H9 (cell line): ENCODE measurements at regions not wholly inside any gene's neighbourhood (a gene's known extent, or its start where the extent isn't known, plus 50 kb on each side); places are given as distances from the start of the nearest gene placed in this dataset.

Experiments used
- DNase-seq: peaks from one replicate; pipeline ENCODE4 v3.0.0-alpha.2; 2017
- H2AFZ ChIP-seq: one replicate; pipeline ENCODE4 v1.6.1; 2013; ENCODE audit warnings: mild to moderate bottlenecking, low read length, control low read depth, moderate library complexity
- H2AK5ac ChIP-seq: 2 replicates; pipeline ENCODE4 v1.6.1; 2013; ENCODE audit warnings: low read length, control low read depth, mixed read lengths; ENCODE audit not compliant: insufficient read length
- H2BK120ac ChIP-seq: one replicate; pipeline ENCODE4 v1.6.1; 2013; ENCODE audit warnings: low read depth, mild to moderate bottlenecking, low read length, control low read depth, inconsistent platforms; ENCODE audit not compliant: poor library complexity, severe bottlenecking
- H2BK12ac ChIP-seq: 2 replicates; pipeline ENCODE4 v1.6.1; 2013; ENCODE audit warnings: low read length, control low read depth, mixed read lengths, low read depth; ENCODE audit not compliant: insufficient read length
- H2BK15ac ChIP-seq: 2 replicates; pipeline ENCODE4 v1.6.1; 2013; ENCODE audit warnings: low read depth, low read length, control low read depth
- H2BK20ac ChIP-seq: one replicate; pipeline ENCODE4 v1.6.1; 2013; ENCODE audit warnings: low read depth, mild to moderate bottlenecking, low read length, control low read depth, inconsistent platforms; ENCODE audit not compliant: poor library complexity, severe bottlenecking
- H2BK5ac ChIP-seq: 2 replicates; pipeline ENCODE4 v1.6.1; 2013; ENCODE audit warnings: low read length, control low read depth, mixed read lengths; ENCODE audit not compliant: insufficient read length
- H3K14ac ChIP-seq: 2 replicates; pipeline ENCODE4 v1.6.1; 2013; ENCODE audit warnings: low read length, control low read depth; ENCODE audit not compliant: insufficient read depth
- H3K18ac ChIP-seq: 2 replicates; pipeline ENCODE4 v1.6.1; 2013; ENCODE audit warnings: low read depth, mild to moderate bottlenecking, mixed read lengths, low read length, control low read depth; ENCODE audit not compliant: insufficient read length
- H3K23ac ChIP-seq: 2 replicates; pipeline ENCODE4 v1.6.1; 2013; ENCODE audit warnings: low read length, control low read depth, mixed read lengths, low read depth; ENCODE audit not compliant: insufficient read length
- H3K23me2 ChIP-seq: 2 replicates; pipeline ENCODE4 v1.6.1; 2013; ENCODE audit warnings: low read depth, mild to moderate bottlenecking, mixed read lengths, low read length, control low read depth; ENCODE audit not compliant: insufficient read length, poor library complexity, severe bottlenecking
- H3K27ac ChIP-seq: 2 replicates; pipeline ENCODE4 v1.5.1; 2013; ENCODE audit warnings: low read length, control low read depth, mixed read lengths, low read depth; ENCODE audit not compliant: insufficient read length
- H3K27me3 ChIP-seq: 2 replicates; pipeline ENCODE4 v1.6.1; 2013; ENCODE audit warnings: low read length, control low read depth, inconsistent platforms; ENCODE audit not compliant: insufficient read depth
- H3K4ac ChIP-seq: 2 replicates; pipeline ENCODE4 v1.6.1; 2013; ENCODE audit warnings: low read depth, mild to moderate bottlenecking, control low read depth, inconsistent platforms, low read length, moderate library complexity
- H3K4me1 ChIP-seq: 2 replicates; pipeline ENCODE4 v1.6.1; 2013; ENCODE audit warnings: low read length, control low read depth, inconsistent platforms; ENCODE audit not compliant: insufficient read depth
- H3K4me2 ChIP-seq: 2 replicates; pipeline ENCODE4 v1.6.1; 2013; ENCODE audit warnings: low read length, control low read depth, mixed read lengths; ENCODE audit not compliant: insufficient read length, insufficient read depth
- H3K56ac ChIP-seq: 2 replicates; pipeline ENCODE4 v1.6.1; 2013; ENCODE audit warnings: low read depth, mild to moderate bottlenecking, mixed read lengths, low read length, control low read depth; ENCODE audit not compliant: insufficient read length
- H3K79me1 ChIP-seq: 2 replicates; pipeline ENCODE4 v1.6.1; 2013; ENCODE audit warnings: low read depth, mild to moderate bottlenecking, moderate library complexity, low read length, control low read depth, inconsistent platforms; ENCODE audit not compliant: insufficient read depth, poor library complexity, severe bottlenecking
- H3K79me2 ChIP-seq: 2 replicates; pipeline ENCODE4 v1.6.1; 2013; ENCODE audit warnings: low read length, control low read depth, inconsistent platforms; ENCODE audit not compliant: insufficient read depth
- H3K9ac ChIP-seq: 2 replicates; pipeline ENCODE4 v1.6.1; 2013; ENCODE audit warnings: low read length, control low read depth, mixed read lengths; ENCODE audit not compliant: insufficient read length; ENCODE audit errors: extremely low read depth
- H3K9me3 ChIP-seq: one replicate; pipeline ENCODE4 v1.6.1; 2013; ENCODE audit warnings: low read depth, low read length, inconsistent platforms; ENCODE audit not compliant: control insufficient read depth
- H3T11ph ChIP-seq: one replicate; pipeline ENCODE4 v1.6.1; 2013; ENCODE audit warnings: mild to moderate bottlenecking, low read length, control low read depth, inconsistent platforms
- H4K20me1 ChIP-seq: one replicate; pipeline ENCODE4 v1.6.1; 2013; ENCODE audit not compliant: control insufficient read depth, insufficient read length, insufficient read depth
- H4K5ac ChIP-seq: 2 replicates; pipeline ENCODE4 v1.6.1; 2013; ENCODE audit warnings: low read depth, mild to moderate bottlenecking, mixed read lengths, low read length, control low read depth; ENCODE audit not compliant: insufficient read length
- H4K8ac ChIP-seq: replicated peaks from 2 replicates; pipeline ENCODE4 v1.6.1; 2013; ENCODE audit warnings: low read length, control low read depth, mixed read lengths, low read depth; ENCODE audit not compliant: insufficient read length
- H4K91ac ChIP-seq: 2 replicates; pipeline ENCODE4 v1.6.1; 2013; ENCODE audit warnings: low read depth, mild to moderate bottlenecking, moderate library complexity, mixed read lengths, low read length, control low read depth; ENCODE audit not compliant: insufficient read length
- H3K27ac Mint-ChIP-seq, 3 experiments: 2 replicates in 2 of 3; 3 replicates in 1 of 3; pipeline ENCODE4 v1.8.0; 2020 to 2021; ENCODE audit warnings: mixed read lengths in 3 of 3, mild to moderate bottlenecking in 1 of 3, moderate library complexity in 1 of 3
- H3K27me3 Mint-ChIP-seq: 2 replicates; pipeline ENCODE4 v1.8.0; 2021; ENCODE audit warnings: low read depth, mild to moderate bottlenecking, moderate library complexity, mixed read lengths
- H3K36me3 Mint-ChIP-seq, 3 experiments: 2 replicates in 2 of 3; 3 replicates in 1 of 3; pipeline ENCODE4 v1.8.0; 2020 to 2021; ENCODE audit warnings: low read depth in 3 of 3, mixed read lengths in 3 of 3; ENCODE audit not compliant: insufficient read depth in 1 of 3
- H3K4me1 Mint-ChIP-seq, 2 experiments: 2 replicates each; pipeline ENCODE4 v1.8.0; 2020; ENCODE audit warnings: mixed read lengths in 2 of 2
- H3K4me3 Mint-ChIP-seq, 2 experiments: 2 replicates in 1 of 2; 3 replicates in 1 of 2; pipeline ENCODE4 v1.8.0; 2020 to 2021; ENCODE audit warnings: mild to moderate bottlenecking in 2 of 2, mixed read lengths in 2 of 2, moderate library complexity in 1 of 2
- H3K9me3 Mint-ChIP-seq, 2 experiments: 2 replicates in 1 of 2; 3 replicates in 1 of 2; pipeline ENCODE4 v1.8.0; 2020; ENCODE audit warnings: mild to moderate bottlenecking in 2 of 2, mixed read lengths in 2 of 2, moderate library complexity in 1 of 2
- CTCF ChIP-seq: fragments of 200-600 bp; sonication (generic); conservative IDR thresholded peaks from 3 replicates; pipeline ENCODE4 v1.8.0; 2021; ENCODE audit warnings: antibody characterized with exemption, mild to moderate bottlenecking
- WGBS: extraction: QIAGEN DNeasy Blood & Tissue Kit; methylation state at CpG from one replicate; pipeline ENCODE4 v1.1.7; 2013; ENCODE audit warnings: missing lambda C conversion rate, low lambda C conversion rate, mixed read lengths; ENCODE audit not compliant: insufficient read length; ENCODE audit errors: extremely low coverage; 5-methylcytosine and 5-hydroxymethylcytosine counted together

GRCh38 chr5:33238826-33239695 is 201.7 kb upstream of the TARS1 start:
- Histone ChIP-seq H2AK5ac (no peak overlapping the region), H2AFZ (no peak overlapping the region)
- no peak overlapping the region for H3K4me3 Mint-ChIP-seq

More at GRCh38 chr5:33238826-33239695, 201.7 kb upstream of the TARS1 start:
- no peaks in the 10 kb centered on the region for H3K27me3 ChIP-seq
- no peaks in the 10 kb centered on the region for H3K79me1 ChIP-seq
- H4K91ac ChIP-seq, result no peak overlapping the region
- no peak overlapping the region for H2BK5ac ChIP-seq
- no peak for TF ChIP-seq CTCF
- no peaks in the 10 kb centered on the region for H4K20me1 ChIP-seq
- WGBS, result no CpG with 5 or more reads among the region's 3 CpGs
- H3K27me3 Mint-ChIP-seq, result no peaks in the 10 kb centered on the region
- no peak overlapping the region for H2BK120ac ChIP-seq
- H3K9ac ChIP-seq, result no peak overlapping the region
- H3T11ph ChIP-seq, result no peak overlapping the region
- H3K4me1 Mint-ChIP-seq, result no peaks in the 10 kb centered on the region
- H3K18ac ChIP-seq, result no peak overlapping the region
- no peak overlapping the region for H3K14ac ChIP-seq
- H3K23ac ChIP-seq, result no peak overlapping the region
- H2BK20ac ChIP-seq, result no peak overlapping the region
- no peak overlapping the region for H3K4ac ChIP-seq
- H3K27ac ChIP-seq, result no peak overlapping the region
- no peaks in the 10 kb centered on the region for H3K23me2 ChIP-seq
- no peaks in the 10 kb centered on the region for H3K9me3 ChIP-seq
- no peaks in the 10 kb centered on the region for H3K9me3 Mint-ChIP-seq
- no peak overlapping the region for H3K27ac Mint-ChIP-seq
- H2BK12ac ChIP-seq, result no peak overlapping the region
- H4K8ac ChIP-seq, result no peak overlapping the region
- no peaks in the 10 kb centered on the region for H3K36me3 Mint-ChIP-seq
- no peak for DNase-seq
- no peak overlapping the region for H4K5ac ChIP-seq
- no peak overlapping the region for H3K56ac ChIP-seq
- H2BK15ac ChIP-seq, result no peak overlapping the region
- no peaks in the 10 kb centered on the region for H3K79me2 ChIP-seq
- no peaks in the 10 kb centered on the region for H3K4me1 ChIP-seq
- H3K4me2 ChIP-seq, result no peak overlapping the region
